ENCODE measurements at regions not wholly inside any gene's neighbourhood (a gene's known extent, or its start where the extent isn't known, plus 50 kb on each side); places are given as distances from the start of the nearest gene placed in this dataset.

DNA sequence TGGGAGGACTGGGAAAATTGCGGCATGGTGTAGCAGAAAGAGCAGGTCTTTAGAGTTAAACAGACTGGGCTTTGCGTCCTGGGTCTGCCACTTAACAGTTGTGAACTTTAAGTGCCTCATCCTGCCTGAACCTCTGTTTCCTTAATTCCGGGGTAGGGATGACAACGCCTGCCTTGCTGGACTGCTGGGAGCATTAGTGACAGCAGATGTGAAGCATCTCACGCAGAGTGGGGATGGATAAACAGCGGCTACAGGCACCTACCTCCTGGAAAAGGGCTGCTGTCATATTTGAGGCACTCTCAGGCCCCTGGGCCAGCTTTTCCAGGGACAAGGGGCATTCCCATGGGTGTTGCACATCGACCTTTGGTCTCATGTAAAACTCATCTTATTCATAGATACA lies 572.2 kb downstream of the TBC1D22A start:
- Mint-ChIP-seq H3K27ac (no peak overlapping the region), H3K4me3 (no peak overlapping the region), H3K4me1 (no peaks in the 10 kb centered on the region), H3K36me3 (ENCODE audit: low read depth) (peaks cover 65% of the 10 kb centered on the region), H3K9me3 (peaks cover 98% of the 10 kb centered on the region), H3K27me3 (ENCODE audit: insufficient read depth, low read depth, poor library complexity) (peaks cover 8% of the 10 kb centered on the region)
- TF ChIP-seq ZNF331 (CRISPR knock-in tag; IDR thresholded peaks at IDR 0.05; ENCODE audit: low read depth) = no peak
- TF ChIP-seq, protein P1, sequence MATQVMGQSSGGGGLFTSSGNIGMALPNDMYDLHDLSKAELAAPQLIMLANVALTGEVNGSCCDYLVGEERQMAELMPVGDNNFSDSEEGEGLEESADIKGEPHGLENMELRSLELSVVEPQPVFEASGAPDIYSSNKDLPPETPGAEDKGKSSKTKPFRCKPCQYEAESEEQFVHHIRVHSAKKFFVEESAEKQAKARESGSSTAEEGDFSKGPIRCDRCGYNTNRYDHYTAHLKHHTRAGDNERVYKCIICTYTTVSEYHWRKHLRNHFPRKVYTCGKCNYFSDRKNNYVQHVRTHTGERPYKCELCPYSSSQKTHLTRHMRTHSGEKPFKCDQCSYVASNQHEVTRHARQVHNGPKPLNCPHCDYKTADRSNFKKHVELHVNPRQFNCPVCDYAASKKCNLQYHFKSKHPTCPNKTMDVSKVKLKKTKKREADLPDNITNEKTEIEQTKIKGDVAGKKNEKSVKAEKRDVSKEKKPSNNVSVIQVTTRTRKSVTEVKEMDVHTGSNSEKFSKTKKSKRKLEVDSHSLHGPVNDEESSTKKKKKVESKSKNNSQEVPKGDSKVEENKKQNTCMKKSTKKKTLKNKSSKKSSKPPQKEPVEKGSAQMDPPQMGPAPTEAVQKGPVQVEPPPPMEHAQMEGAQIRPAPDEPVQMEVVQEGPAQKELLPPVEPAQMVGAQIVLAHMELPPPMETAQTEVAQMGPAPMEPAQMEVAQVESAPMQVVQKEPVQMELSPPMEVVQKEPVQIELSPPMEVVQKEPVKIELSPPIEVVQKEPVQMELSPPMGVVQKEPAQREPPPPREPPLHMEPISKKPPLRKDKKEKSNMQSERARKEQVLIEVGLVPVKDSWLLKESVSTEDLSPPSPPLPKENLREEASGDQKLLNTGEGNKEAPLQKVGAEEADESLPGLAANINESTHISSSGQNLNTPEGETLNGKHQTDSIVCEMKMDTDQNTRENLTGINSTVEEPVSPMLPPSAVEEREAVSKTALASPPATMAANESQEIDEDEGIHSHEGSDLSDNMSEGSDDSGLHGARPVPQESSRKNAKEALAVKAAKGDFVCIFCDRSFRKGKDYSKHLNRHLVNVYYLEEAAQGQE (IDR thresholded peaks at IDR 0.05; ENCODE audit: unreplicated experiment) = no peak
- no peak for TF ChIP-seq EZH2 (IDR thresholded peaks at IDR 0.05; ENCODE audit: low read depth, unreplicated experiment)
- TF ChIP-seq ETS1 (IDR thresholded peaks at IDR 0.05) = no peak
- no peak for TF ChIP-seq NANOG (IDR thresholded peaks at IDR 0.05; ENCODE audit: borderline replicate concordance)
- TF ChIP-seq ZNF114 (CRISPR knock-in tag; IDR thresholded peaks at IDR 0.05) = no peak
- no peak for TF ChIP-seq ZNF462 (CRISPR knock-in tag; IDR thresholded peaks at IDR 0.05)
- no peak for TF ChIP-seq CREB1 (CRISPR knock-in tag; IDR thresholded peaks at IDR 0.05; ENCODE audit: low read depth)
- no peak for TF ChIP-seq JUNB (IDR thresholded peaks at IDR 0.05; ENCODE audit: unreplicated experiment)
- no peak for TF ChIP-seq STAT1 (IDR thresholded peaks at IDR 0.05; ENCODE audit: unreplicated experiment)
- TF ChIP-seq EZH2phosphoT487 (IDR thresholded peaks at IDR 0.05; ENCODE audit: unreplicated experiment) = no peak
- TF ChIP-seq CTCF (conservative IDR thresholded peaks at IDR 0.05; ENCODE audit: low read depth in 2 of 2) = no peak
- TF ChIP-seq POLR2AphosphoS5 (IDR thresholded peaks at IDR 0.05; ENCODE audit: low read depth) = no peak
- Histone ChIP-seq H3K27me3 (ENCODE audit: insufficient read depth) (no peaks in the 10 kb centered on the region), H3K4me2 (no peak overlapping the region), H2AFZ (no peak overlapping the region), H3F3A (replicated peaks; ENCODE audit: low read depth) (no peaks in the 10 kb centered on the region), H3K36me3 (ENCODE audit: insufficient read depth) (peaks cover 3% of the 10 kb centered on the region; the same call in 1 of the 2 replicates), H3K9me2 (ENCODE audit: insufficient read depth) (no peaks in the 10 kb centered on the region), H3K4me3 (no peak overlapping the region), H3K79me2 (replicated peaks; ENCODE audit: insufficient read depth) (no peaks in the 10 kb centered on the region), H3K27ac (ENCODE audit: low read depth) (no peak overlapping the region), H3K4me1 (ENCODE audit: insufficient read depth) (no peaks in the 10 kb centered on the region), H4K20me1 (replicated peaks; ENCODE audit: insufficient read depth) (no peaks in the 10 kb centered on the region)
- no peak for ATAC-seq
- no peak for DNase-seq (ENCODE audit: low spot score)

All from GM23338 (cell line).